Occipital lobe (tissue), 1 donor: ENCODE measurements at regions not wholly inside any gene's neighbourhood (a gene's known extent, or its start where the extent isn't known, plus 50 kb on each side); places are given as distances from the start of the nearest gene placed in this dataset.

ENCODE experiments used
- DNase-seq: peaks from one replicate; lab custom pipeline; 2025; lab: John Stamatoyannopoulos, UW

GRCh38 chr5:89992201-89992600 lies 417.4 kb downstream of the CETN3 start:
- DNase-seq = no peak

GRCh38 chr5:89991592-89991991 lies 418.0 kb downstream of the CETN3 start:
- DNase-seq = no peak

GRCh38 chr5:89989776-89990175 lies 419.8 kb downstream of the CETN3 start:
- DNase-seq = no peak

GRCh38 chr5:89988998-89989655 lies 420.4 kb downstream of the CETN3 start:
- DNase-seq = no peak

- no peak for DNase-seq
These were observed 421.3 kb downstream of the CETN3 start for GRCh38 chr5:89988129-89988810.

GRCh38 chr5:89983216-89983615 lies 426.3 kb downstream of the CETN3 start:
- DNase-seq = no peak

GRCh38 chr5:89981878-89982773 lies 427.4 kb downstream of the CETN3 start:
- DNase-seq = no peak

GRCh38 chr5:89981021-89981420 lies 428.5 kb downstream of the CETN3 start:
- no peak for DNase-seq

GRCh38 chr5:89973516-89973915 lies 436.0 kb downstream of the CETN3 start:
- no peak for DNase-seq

- no peak for DNase-seq
These were observed 436.7 kb downstream of the CETN3 start for GRCh38 chr5:89972901-89973300.

GRCh38 chr5:89968958-89969381 lies 440.6 kb downstream of the CETN3 start:
- DNase-seq = no peak

- no peak for DNase-seq
These were observed 441.6 kb downstream of the CETN3 start for GRCh38 chr5:89967771-89968444.

- no peak for DNase-seq
These were observed 452.7 kb downstream of the CETN3 start for GRCh38 chr5:89956838-89957237.

- no peak for DNase-seq
These were observed 454.6 kb downstream of the CETN3 start for GRCh38 chr5:89954916-89955315.

- no peak for DNase-seq
These were observed 457.7 kb downstream of the CETN3 start for GRCh38 chr5:89951876-89952275.

GRCh38 chr5:89950234-89950633 lies 459.3 kb downstream of the CETN3 start:
- DNase-seq = no peak

GRCh38 chr5:89948977-89949376 lies 460.6 kb downstream of the CETN3 start:
- DNase-seq = no peak

GRCh38 chr5:89946916-89947315 lies 462.6 kb downstream of the CETN3 start:
- DNase-seq = peak; percentile 30

GRCh38 chr5:89946508-89946907 lies 463.0 kb downstream of the CETN3 start:
- no peak for DNase-seq

- DNase-seq = no peak
These were observed 467.4 kb downstream of the CETN3 start for GRCh38 chr5:89942171-89942570.

GRCh38 chr5:89936576-89936975 lies 473.0 kb downstream of the CETN3 start:
- DNase-seq = no peak

GRCh38 chr5:89934069-89934468 lies 475.5 kb downstream of the CETN3 start:
- no peak for DNase-seq
